ENCODE measurements at regions not wholly inside any gene's neighbourhood (a gene's known extent, or its start where the extent isn't known, plus 50 kb on each side); places are given as distances from the start of the nearest gene placed in this dataset.

- H3K27ac ChIP-seq, result no peak overlapping the region
These were observed 250.4 kb upstream of the TCERG1L start for GRCh38 chr10:131561897-131562296.

GRCh38 chr10:131563411-131563810 lies 251.9 kb upstream of the TCERG1L start:
- no peak overlapping the region for H3K27ac ChIP-seq
- no peak for TF ChIP-seq CTCF (conservative IDR thresholded peaks at IDR 0.05)

More at GRCh38 chr10:131561897-131562296, 250.4 kb upstream of the TCERG1L start:
- no peak for TF ChIP-seq CTCF (conservative IDR thresholded peaks at IDR 0.05)

- no peak overlapping the region for H3K27ac ChIP-seq
- no peak for TF ChIP-seq CTCF (conservative IDR thresholded peaks at IDR 0.05)
These were observed 256.0 kb upstream of the TCERG1L start for GRCh38 chr10:131567279-131568162.

- H3K27ac ChIP-seq, result no peak overlapping the region
- no peak for TF ChIP-seq CTCF (conservative IDR thresholded peaks at IDR 0.05)
These were observed 257.3 kb upstream of the TCERG1L start for GRCh38 chr10:131568866-131569265.

- no peak overlapping the region for H3K27ac ChIP-seq
- TF ChIP-seq CTCF (conservative IDR thresholded peaks at IDR 0.05), result no peak
These were observed 258.6 kb upstream of the TCERG1L start for GRCh38 chr10:131569851-131570715.

- no peak for TF ChIP-seq CTCF (conservative IDR thresholded peaks at IDR 0.05)
These were observed 259.3 kb upstream of the TCERG1L start for GRCh38 chr10:131570716-131571307.

GRCh38 chr10:131571346-131571745 lies 259.8 kb upstream of the TCERG1L start:
- no peak overlapping the region for H3K27ac ChIP-seq
- no peak for TF ChIP-seq CTCF (conservative IDR thresholded peaks at IDR 0.05)

More at GRCh38 chr10:131570716-131571307, 259.3 kb upstream of the TCERG1L start:
- no peak overlapping the region for H3K27ac ChIP-seq

Measured in VCaP (cell line).